Ramos (cell line): ENCODE measurements at regions not wholly inside any gene's neighbourhood (a gene's known extent, or its start where the extent isn't known, plus 50 kb on each side); places are given as distances from the start of the nearest gene placed in this dataset.

Experiments
- in situ Hi-C: fragments of 300-500 bp; cut with MboI; formaldehyde crosslinking; loops from one replicate; pipeline ENCODE4 v1.14.3; 2022; ENCODE audit warnings: low sequenced_read_pairs; ENCODE audit not compliant: unreplicated experiment

GRCh38 chr12:91542067-91542466, 359.4 kb upstream of the DCN start:
- in situ Hi-C loops, result no loop called here

- in situ Hi-C loops, result no loop called here
Observed at GRCh38 chr12:91538418-91538817, 355.8 kb upstream of the DCN start.

GRCh38 chr12:91533366-91533765, 350.7 kb upstream of the DCN start:
- in situ Hi-C loops, result no loop called here

GRCh38 chr12:91529829-91530228, 347.2 kb upstream of the DCN start:
- in situ Hi-C loops, result no loop called here

GRCh38 chr12:91523831-91524230, 341.2 kb upstream of the DCN start:
- in situ Hi-C loops, result no loop called here

- in situ Hi-C loops, result no loop called here
Observed at GRCh38 chr12:91516695-91517047, 334.1 kb upstream of the DCN start.

GRCh38 chr12:91515944-91516694, 333.5 kb upstream of the DCN start:
- in situ Hi-C loops, result no loop called here

GRCh38 chr12:91513313-91513712, 330.7 kb upstream of the DCN start:
- in situ Hi-C loops, result no loop called here

GRCh38 chr12:91511795-91512420, 329.3 kb upstream of the DCN start:
- in situ Hi-C loops, result no loop called here

GRCh38 chr12:91507754-91508153, 325.1 kb upstream of the DCN start:
- in situ Hi-C loops, result no loop called here

GRCh38 chr12:91506452-91506851, 323.8 kb upstream of the DCN start:
- in situ Hi-C loops, result no loop called here

- in situ Hi-C loops, result no loop called here
Observed at GRCh38 chr12:91505006-91505405, 322.4 kb upstream of the DCN start.

- in situ Hi-C loops, result no loop called here
Observed at GRCh38 chr12:91502208-91502607, 319.6 kb upstream of the DCN start.

- in situ Hi-C loops, result no loop called here
Observed at GRCh38 chr12:91496337-91496736, 313.7 kb upstream of the DCN start.

- in situ Hi-C loops, result no loop called here
Observed at GRCh38 chr12:91493308-91493707, 310.7 kb upstream of the DCN start.

- in situ Hi-C loops, result no loop called here
Observed at GRCh38 chr12:91492648-91493047, 310.0 kb upstream of the DCN start.

- in situ Hi-C loops, result no loop called here
Observed at GRCh38 chr12:91490667-91491311, 308.2 kb upstream of the DCN start.

- in situ Hi-C loops, result no loop called here
Observed at GRCh38 chr12:91483471-91483985, 300.9 kb upstream of the DCN start.

- in situ Hi-C loops, result no loop called here
Observed at GRCh38 chr12:91482231-91482630, 299.6 kb upstream of the DCN start.

- in situ Hi-C loops, result no loop called here
Observed at GRCh38 chr12:91478500-91478899, 295.9 kb upstream of the DCN start.

- in situ Hi-C loops, result no loop called here
Observed at GRCh38 chr12:91467686-91468085, 285.1 kb upstream of the DCN start.
